ENCODE measurements at regions not wholly inside any gene's neighbourhood (a gene's known extent, or its start where the extent isn't known, plus 50 kb on each side); places are given as distances from the start of the nearest gene placed in this dataset.
"Not testable (repeated sequence)": the region's sequence is repeated elsewhere in the genome, so short reads cannot be mapped to it uniquely, and the experiment has no call there.

GRCh38 chr4:134879019-134879418, 677.4 kb upstream of the PABPC4L start:
- intact Hi-C loops (cut with micrococcal nuclease): no loop called here
- Mint-ChIP-seq H3K36me3 (ENCODE audit: low read depth) (no peaks in the 10 kb centered on the region), H3K4me1 (ENCODE audit: low read depth) (no peaks in the 10 kb centered on the region), H3K27me3 (no peaks in the 10 kb centered on the region), H3K9me3 (no peaks in the 10 kb centered on the region), H3K27ac (no peak overlapping the region), H3K4me3 (no peak overlapping the region)
- ChIA-PET POLR2A (no interaction called here), CTCF (no interaction called here)
- ATAC-seq: no peak
- no peak for TF ChIP-seq CTCF (IDR thresholded peaks at IDR 0.05)
- no peak for DNase-seq

GRCh38 chr4:134867027-134867426, 665.4 kb upstream of the PABPC4L start:
- Mint-ChIP-seq H3K4me3 (no peak overlapping the region), H3K9me3 (peaks cover 8% of the 10 kb centered on the region), H3K36me3 (ENCODE audit: low read depth) (no peaks in the 10 kb centered on the region), H3K27me3 (no peaks in the 10 kb centered on the region), H3K4me1 (ENCODE audit: low read depth) (no peaks in the 10 kb centered on the region), H3K27ac (no peak overlapping the region)
- POLR2A ChIA-PET: no interaction called here
- intact Hi-C loops (cut with micrococcal nuclease): no loop called here
- no peak for DNase-seq
- CTCF ChIA-PET: no interaction called here
- ATAC-seq: no peak
- TF ChIP-seq CTCF (IDR thresholded peaks at IDR 0.05): no peak

- Mint-ChIP-seq H3K4me1 (ENCODE audit: low read depth) (no peaks in the 10 kb centered on the region), H3K36me3 (ENCODE audit: low read depth) (no peaks in the 10 kb centered on the region), H3K9me3 (peaks cover 8% of the 10 kb centered on the region), H3K27ac (no peak overlapping the region), H3K4me3 (no peak overlapping the region), H3K27me3 (no peaks in the 10 kb centered on the region)
- intact Hi-C loops (cut with micrococcal nuclease): no loop called here
- no peak for DNase-seq
- no peak for TF ChIP-seq CTCF (IDR thresholded peaks at IDR 0.05)
- ChIA-PET POLR2A (no interaction called here), CTCF (no interaction called here)
- ATAC-seq: no peak
Measured at GRCh38 chr4:134865675-134866074, 664.1 kb upstream of the PABPC4L start.

- intact Hi-C loops (cut with micrococcal nuclease): no loop called here
- ChIA-PET CTCF (no interaction called here), POLR2A (no interaction called here)
- no peak for ATAC-seq
- no peak for DNase-seq
- H3K4me1 Mint-ChIP-seq (ENCODE audit: low read depth): no peaks in the 10 kb centered on the region
- TF ChIP-seq CTCF (IDR thresholded peaks at IDR 0.05): no peak
- no peak overlapping the region for H3K27ac Mint-ChIP-seq
- no peaks in the 10 kb centered on the region for H3K36me3 Mint-ChIP-seq (ENCODE audit: low read depth)
- H3K27me3 Mint-ChIP-seq: no peaks in the 10 kb centered on the region
- H3K4me3 Mint-ChIP-seq: no peak overlapping the region
- H3K9me3 Mint-ChIP-seq: peaks cover 1% of the 10 kb centered on the region
Measured at GRCh38 chr4:134862116-134862515, 660.5 kb upstream of the PABPC4L start.

GRCh38 chr4:134848681-134849080, 647.1 kb upstream of the PABPC4L start:
- no peaks in the 10 kb centered on the region for H3K36me3 Mint-ChIP-seq (ENCODE audit: low read depth)
- peaks cover 10% of the 10 kb centered on the region for H3K9me3 Mint-ChIP-seq
- no peak overlapping the region for H3K4me3 Mint-ChIP-seq
- H3K27ac Mint-ChIP-seq: no peak overlapping the region
- TF ChIP-seq CTCF (IDR thresholded peaks at IDR 0.05): no peak
- H3K27me3 Mint-ChIP-seq: no peaks in the 10 kb centered on the region
- no peaks in the 10 kb centered on the region for H3K4me1 Mint-ChIP-seq (ENCODE audit: low read depth)
- DNase-seq (no peak), ATAC-seq (no peak)
- ChIA-PET CTCF (no interaction called here), POLR2A (no interaction called here)
- intact Hi-C loops (cut with micrococcal nuclease): no loop called here

GRCh38 chr4:134830741-134831140, 629.2 kb upstream of the PABPC4L start:
- POLR2A ChIA-PET; CTCF ChIA-PET; intact Hi-C loops (cut with micrococcal nuclease); H3K4me1 Mint-ChIP-seq (ENCODE audit: low read depth); H3K27ac Mint-ChIP-seq; H3K4me3 Mint-ChIP-seq; DNase-seq; H3K27me3 Mint-ChIP-seq; H3K36me3 Mint-ChIP-seq (ENCODE audit: low read depth); ATAC-seq: not testable (repeated sequence)
- H3K9me3 Mint-ChIP-seq: peaks cover 11% of the 10 kb centered on the region

All from activated CD8-positive, alpha-beta T cell treated with anti-CD3 and anti-CD28 coated beads for 36 hours (primary cell).